Left lung (tissue), 4 donors: ENCODE measurements at regions not wholly inside any gene's neighbourhood (a gene's known extent, or its start where the extent isn't known, plus 50 kb on each side); places are given as distances from the start of the nearest gene placed in this dataset.

Experiments
- ATAC-seq: fragments of 200-7000 bp; cut with Tn5 transposase; one replicate; pipeline ENCODE4 v1.9.1; 2020; ENCODE audit warnings: moderate library complexity
- DNase-seq, 4 donors: peaks; one replicate each; pipeline ENCODE4 v3.0.0-alpha.2; 2013 to 2020
- H3K27ac ChIP-seq, 2 donors: fragments of 200-600 bp; sonication (generic) in 1 of 2; one replicate each; pipeline versions ENCODE4 v1.5.0 to v1.8.0; 2020 to 2021
- H3K27me3 ChIP-seq, 2 donors: fragments of 200-600 bp; sonication (generic) in 1 of 2; one replicate each; pipeline versions ENCODE4 v1.5.0 to v1.8.0; 2020 to 2021
- H3K36me3 ChIP-seq, 2 donors: fragments of 200-600 bp; sonication (generic) in 1 of 2; one replicate each; pipeline versions ENCODE4 v1.5.0 to v1.8.0; 2020 to 2021
- H3K4me1 ChIP-seq, 2 donors: fragments of 200-600 bp; one replicate each; pipeline ENCODE4 v1.8.0; 2021
- H3K4me3 ChIP-seq, 2 donors: fragments of 200-600 bp; sonication (generic) in 1 of 2; one replicate each; pipeline versions ENCODE4 v1.5.0 to v1.8.0; 2020 to 2021; ENCODE audit warnings: mild to moderate bottlenecking in 1 of 2
- H3K9me3 ChIP-seq, 2 donors: fragments of 200-600 bp; sonication (generic) in 1 of 2; one replicate each; pipeline versions ENCODE4 v1.5.0 to v1.8.0; 2020 to 2021
- intact Hi-C, 2 donors: fragments of 100-400 bp; cut with DNase I; formaldehyde crosslinking; loops; one replicate each; pipeline versions ENCODE4 v1.11.2 to v1.14.2; 2022
- TF ChIP-seq, protein P1 (sequence below), 2 donors: fragments of 200-600 bp; sonication (generic) in 1 of 2; IDR thresholded peaks; one replicate each; pipeline versions ENCODE4 v1.5.0 to v1.8.0; 2021; ENCODE audit warnings: antibody characterized with exemption in 2 of 2
- donor health status: DM: no; HTN: yes; CAD: no.
- donor health status: DM: no; HTN: no; CAD: no.

DNA sequence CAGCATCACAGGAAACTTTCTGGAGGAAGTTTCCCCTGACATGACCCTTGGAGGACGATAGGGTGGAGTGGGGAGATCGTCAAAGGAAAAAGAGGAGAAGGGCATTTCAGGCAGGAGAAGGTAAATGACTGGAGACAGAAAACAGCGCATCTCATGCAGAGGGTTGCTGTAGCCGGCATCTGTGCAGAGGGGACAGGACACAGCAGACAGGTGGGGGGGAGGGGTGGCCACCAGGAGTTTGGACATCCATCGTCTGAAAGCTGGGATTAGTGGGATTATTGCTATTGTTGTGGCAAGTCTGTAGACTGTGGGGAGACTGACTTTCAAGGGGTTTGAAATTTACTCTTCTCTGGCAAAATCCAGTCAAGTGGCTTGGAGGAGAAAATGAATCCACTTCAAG, 463.9 kb downstream of the OMA1 start:
- no peaks in the 10 kb centered on the region for H3K9me3 ChIP-seq
- H3K27me3 ChIP-seq = no peaks in the 10 kb centered on the region
- ATAC-seq = no peak
- no peaks in the 10 kb centered on the region for H3K4me1 ChIP-seq
- intact Hi-C loops = no loop called here
- DNase-seq = no peak
- TF ChIP-seq, protein P1, sequence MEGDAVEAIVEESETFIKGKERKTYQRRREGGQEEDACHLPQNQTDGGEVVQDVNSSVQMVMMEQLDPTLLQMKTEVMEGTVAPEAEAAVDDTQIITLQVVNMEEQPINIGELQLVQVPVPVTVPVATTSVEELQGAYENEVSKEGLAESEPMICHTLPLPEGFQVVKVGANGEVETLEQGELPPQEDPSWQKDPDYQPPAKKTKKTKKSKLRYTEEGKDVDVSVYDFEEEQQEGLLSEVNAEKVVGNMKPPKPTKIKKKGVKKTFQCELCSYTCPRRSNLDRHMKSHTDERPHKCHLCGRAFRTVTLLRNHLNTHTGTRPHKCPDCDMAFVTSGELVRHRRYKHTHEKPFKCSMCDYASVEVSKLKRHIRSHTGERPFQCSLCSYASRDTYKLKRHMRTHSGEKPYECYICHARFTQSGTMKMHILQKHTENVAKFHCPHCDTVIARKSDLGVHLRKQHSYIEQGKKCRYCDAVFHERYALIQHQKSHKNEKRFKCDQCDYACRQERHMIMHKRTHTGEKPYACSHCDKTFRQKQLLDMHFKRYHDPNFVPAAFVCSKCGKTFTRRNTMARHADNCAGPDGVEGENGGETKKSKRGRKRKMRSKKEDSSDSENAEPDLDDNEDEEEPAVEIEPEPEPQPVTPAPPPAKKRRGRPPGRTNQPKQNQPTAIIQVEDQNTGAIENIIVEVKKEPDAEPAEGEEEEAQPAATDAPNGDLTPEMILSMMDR (IDR thresholded peaks at IDR 0.05) = no peak
- no peak overlapping the region for H3K4me3 ChIP-seq
- no peaks in the 10 kb centered on the region for H3K36me3 ChIP-seq
- H3K27ac ChIP-seq = no peak overlapping the region

GRCh38 chr1:58076258-58076657, 470.3 kb downstream of the OMA1 start:
- TF ChIP-seq, protein P1 (IDR thresholded peaks at IDR 0.05) = no peak

GRCh38 chr1:58075188-58075578, 471.3 kb downstream of the OMA1 start:
- ATAC-seq = no peak
- Histone ChIP-seq H3K4me3 (no peak overlapping the region), H3K9me3 (no peaks in the 10 kb centered on the region)

More at GRCh38 chr1:58076258-58076657, 470.3 kb downstream of the OMA1 start:
- no peaks in the 10 kb centered on the region for H3K27me3 ChIP-seq
- intact Hi-C loops = no loop called here
- DNase-seq (no peak), ATAC-seq (no peak)
- no peak overlapping the region for H3K4me3 ChIP-seq
- no peaks in the 10 kb centered on the region for H3K9me3 ChIP-seq
- H3K36me3 ChIP-seq = no peaks in the 10 kb centered on the region
- H3K27ac ChIP-seq = no peak overlapping the region
- no peaks in the 10 kb centered on the region for H3K4me1 ChIP-seq

DNA sequence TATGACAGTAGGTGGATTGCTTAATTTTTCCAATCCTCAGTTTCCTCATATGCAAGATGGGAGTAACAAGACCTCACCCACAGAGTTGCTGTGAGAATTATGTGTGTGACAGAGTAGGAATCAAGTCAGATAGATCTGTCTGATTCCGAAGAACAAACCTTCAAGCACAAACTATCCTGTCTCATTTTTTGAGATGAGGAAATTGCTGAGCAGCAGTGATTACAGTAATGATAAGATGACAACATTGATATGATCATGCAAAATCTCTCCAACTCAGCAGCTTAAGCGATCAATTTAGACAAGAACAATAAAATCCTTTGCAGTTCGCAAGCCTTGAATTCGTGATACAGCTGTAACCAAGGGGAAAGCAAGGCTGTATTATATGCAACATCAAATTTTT, 474.1 kb downstream of the OMA1 start:
- ATAC-seq (no peak), DNase-seq (no peak)
- intact Hi-C loops = no loop called here
- no peaks in the 10 kb centered on the region for H3K36me3 ChIP-seq
- H3K4me3 ChIP-seq = no peak overlapping the region
- no peaks in the 10 kb centered on the region for H3K9me3 ChIP-seq
- H3K27me3 ChIP-seq = no peaks in the 10 kb centered on the region
- H3K4me1 ChIP-seq = no peaks in the 10 kb centered on the region
- no peak overlapping the region for H3K27ac ChIP-seq
- TF ChIP-seq, protein P1 (IDR thresholded peaks at IDR 0.05) = no peak

More at GRCh38 chr1:58075188-58075578, 471.3 kb downstream of the OMA1 start:
- no peak for DNase-seq
- H3K27ac ChIP-seq = no peak overlapping the region
- H3K4me1 ChIP-seq = no peaks in the 10 kb centered on the region
- H3K36me3 ChIP-seq = no peaks in the 10 kb centered on the region
- TF ChIP-seq, protein P1 (IDR thresholded peaks at IDR 0.05) = no peak
- no peaks in the 10 kb centered on the region for H3K27me3 ChIP-seq
- intact Hi-C loops = no loop called here

GRCh38 chr1:58067082-58067481, 479.4 kb downstream of the OMA1 start:
- Histone ChIP-seq H3K27ac (no peak overlapping the region), H3K4me1 (no peaks in the 10 kb centered on the region), H3K36me3 (no peaks in the 10 kb centered on the region), H3K27me3 (no peaks in the 10 kb centered on the region), H3K9me3 (no peaks in the 10 kb centered on the region), H3K4me3 (no peak overlapping the region)
- intact Hi-C loops = no loop called here
- DNase-seq (no peak), ATAC-seq (no peak)
- TF ChIP-seq, protein P1 (IDR thresholded peaks at IDR 0.05) = no peak
